Progenitor cell of endocrine pancreas (in vitro differentiated cells): ENCODE measurements at regions not wholly inside any gene's neighbourhood (a gene's known extent, or its start where the extent isn't known, plus 50 kb on each side); places are given as distances from the start of the nearest gene placed in this dataset.

Experiments used
- DNase-seq: peaks from one replicate; pipeline ENCODE4 v3.0.0; 2021; ENCODE audit warnings: low spot score; ENCODE audit not compliant: unreplicated experiment
- H3K27ac Mint-ChIP-seq: 2 replicates; pipeline ENCODE4 v1.8.0; 2021; ENCODE audit warnings: mild to moderate bottlenecking, moderate library complexity, mixed read lengths
- H3K27me3 Mint-ChIP-seq: 2 replicates; pipeline ENCODE4 v1.8.0; 2021; ENCODE audit warnings: mixed read lengths
- H3K36me3 Mint-ChIP-seq: 2 replicates; pipeline ENCODE4 v1.8.0; 2022; ENCODE audit warnings: mixed read lengths; ENCODE audit not compliant: insufficient read depth
- H3K4me1 Mint-ChIP-seq: 2 replicates; pipeline ENCODE4 v1.8.0; 2021; ENCODE audit warnings: low read depth, mixed read lengths
- H3K4me3 Mint-ChIP-seq: 2 replicates; pipeline ENCODE4 v1.8.0; 2021; ENCODE audit warnings: low read depth, mild to moderate bottlenecking, moderate library complexity, mixed read lengths
- H3K9me3 Mint-ChIP-seq: 2 replicates; pipeline ENCODE4 v1.8.0; 2021; ENCODE audit warnings: low read depth, mixed read lengths
- CTCF ChIP-seq: fragments of 200-600 bp; sonication (generic); IDR thresholded peaks from one replicate; pipeline ENCODE4 v1.5.0; 2021; ENCODE audit warnings: antibody characterized with exemption, mild to moderate bottlenecking; ENCODE audit not compliant: unreplicated experiment

- no peak overlapping the region for H3K4me3 Mint-ChIP-seq
- DNase-seq, result no peak
- no peak overlapping the region for H3K27ac Mint-ChIP-seq
- H3K4me1 Mint-ChIP-seq, result peaks cover 14% of the 10 kb centered on the region
- H3K9me3 Mint-ChIP-seq, result no peaks in the 10 kb centered on the region
- H3K27me3 Mint-ChIP-seq, result peaks cover 22% of the 10 kb centered on the region
- no peaks in the 10 kb centered on the region for H3K36me3 Mint-ChIP-seq
- no peak for TF ChIP-seq CTCF
Observed at GRCh38 chr7:68729371-68729770, 868.9 kb upstream of the AUTS2 start.

GRCh38 chr7:68730194-68730593 lies 868.1 kb upstream of the AUTS2 start:
- Mint-ChIP-seq H3K4me1 (peaks cover 14% of the 10 kb centered on the region), H3K9me3 (no peaks in the 10 kb centered on the region), H3K27me3 (peaks cover 24% of the 10 kb centered on the region), H3K4me3 (no peak overlapping the region), H3K36me3 (no peaks in the 10 kb centered on the region), H3K27ac (no peak overlapping the region)
- TF ChIP-seq CTCF, result no peak
- no peak for DNase-seq

GRCh38 chr7:68730964-68731363 lies 867.3 kb upstream of the AUTS2 start:
- no peak for TF ChIP-seq CTCF
- Mint-ChIP-seq H3K4me3 (no peak overlapping the region), H3K36me3 (no peaks in the 10 kb centered on the region), H3K4me1 (peaks cover 14% of the 10 kb centered on the region), H3K27ac (no peak overlapping the region), H3K9me3 (no peaks in the 10 kb centered on the region), H3K27me3 (peaks cover 23% of the 10 kb centered on the region)
- DNase-seq, result no peak

GRCh38 chr7:68733219-68734153 lies 864.8 kb upstream of the AUTS2 start:
- H3K27me3 Mint-ChIP-seq, result peaks cover 19% of the 10 kb centered on the region
- H3K9me3 Mint-ChIP-seq, result peaks cover 5% of the 10 kb centered on the region
- no peak overlapping the region for H3K4me3 Mint-ChIP-seq
- TF ChIP-seq CTCF, result no peak
- peaks cover 4% of the 10 kb centered on the region for H3K36me3 Mint-ChIP-seq
- peaks cover 14% of the 10 kb centered on the region for H3K4me1 Mint-ChIP-seq
- DNase-seq, result no peak
- H3K27ac Mint-ChIP-seq, result no peak overlapping the region

- peaks cover 13% of the 10 kb centered on the region for H3K4me1 Mint-ChIP-seq
- peaks cover 5% of the 10 kb centered on the region for H3K9me3 Mint-ChIP-seq
- no peak overlapping the region for H3K27ac Mint-ChIP-seq
- peaks cover 20% of the 10 kb centered on the region for H3K27me3 Mint-ChIP-seq
- peaks cover 4% of the 10 kb centered on the region for H3K36me3 Mint-ChIP-seq
- TF ChIP-seq CTCF, result no peak
- no peak overlapping the region for H3K4me3 Mint-ChIP-seq
- DNase-seq, result no peak
Observed at GRCh38 chr7:68734431-68734830, 863.8 kb upstream of the AUTS2 start.
